ENCODE measurements at regions not wholly inside any gene's neighbourhood (a gene's known extent, or its start where the extent isn't known, plus 50 kb on each side); places are given as distances from the start of the nearest gene placed in this dataset.

DNA sequence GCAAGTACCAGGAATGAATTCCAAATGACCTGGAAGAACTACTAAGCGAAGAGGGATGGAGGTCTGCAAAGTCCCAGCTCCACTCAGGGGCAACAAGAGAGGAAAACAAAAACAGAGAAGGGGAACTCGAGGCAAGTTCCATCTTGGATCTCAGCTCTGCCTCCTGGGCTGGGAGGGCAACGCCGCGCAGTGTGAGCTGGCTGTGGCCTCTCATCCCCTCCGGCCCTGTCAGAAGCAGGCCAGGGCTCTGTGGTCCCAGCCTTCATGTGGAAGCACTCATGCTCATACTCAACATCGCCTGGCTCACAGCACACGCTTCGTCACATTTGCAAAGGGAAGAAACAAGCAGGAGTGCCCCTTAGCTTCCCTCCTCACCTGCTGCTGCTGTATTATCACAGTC is 627.9 kb upstream of the MGMT start:
- no peak overlapping the region for H3K9ac ChIP-seq
- H3K9me3 ChIP-seq (ENCODE audit: control insufficient read depth, low read length) = no peaks in the 10 kb centered on the region
- no peaks in the 10 kb centered on the region for H3K36me3 ChIP-seq (ENCODE audit: control insufficient read depth, insufficient read depth, low read length)
- H3K27ac ChIP-seq = no peak overlapping the region
- no peaks in the 10 kb centered on the region for H3K27me3 ChIP-seq (ENCODE audit: control insufficient read depth, insufficient read depth, low read length)
- no peak overlapping the region for H2AFZ ChIP-seq
- H3K79me2 ChIP-seq = no peaks in the 10 kb centered on the region
- no peaks in the 10 kb centered on the region for H3K4me1 ChIP-seq
- TF ChIP-seq, protein P1, sequence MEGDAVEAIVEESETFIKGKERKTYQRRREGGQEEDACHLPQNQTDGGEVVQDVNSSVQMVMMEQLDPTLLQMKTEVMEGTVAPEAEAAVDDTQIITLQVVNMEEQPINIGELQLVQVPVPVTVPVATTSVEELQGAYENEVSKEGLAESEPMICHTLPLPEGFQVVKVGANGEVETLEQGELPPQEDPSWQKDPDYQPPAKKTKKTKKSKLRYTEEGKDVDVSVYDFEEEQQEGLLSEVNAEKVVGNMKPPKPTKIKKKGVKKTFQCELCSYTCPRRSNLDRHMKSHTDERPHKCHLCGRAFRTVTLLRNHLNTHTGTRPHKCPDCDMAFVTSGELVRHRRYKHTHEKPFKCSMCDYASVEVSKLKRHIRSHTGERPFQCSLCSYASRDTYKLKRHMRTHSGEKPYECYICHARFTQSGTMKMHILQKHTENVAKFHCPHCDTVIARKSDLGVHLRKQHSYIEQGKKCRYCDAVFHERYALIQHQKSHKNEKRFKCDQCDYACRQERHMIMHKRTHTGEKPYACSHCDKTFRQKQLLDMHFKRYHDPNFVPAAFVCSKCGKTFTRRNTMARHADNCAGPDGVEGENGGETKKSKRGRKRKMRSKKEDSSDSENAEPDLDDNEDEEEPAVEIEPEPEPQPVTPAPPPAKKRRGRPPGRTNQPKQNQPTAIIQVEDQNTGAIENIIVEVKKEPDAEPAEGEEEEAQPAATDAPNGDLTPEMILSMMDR (IDR thresholded peaks at IDR 0.05) = no peak
- no peak overlapping the region for H3K4me3 ChIP-seq (ENCODE audit: low read depth, low read length)
- H3K4me2 ChIP-seq (ENCODE audit: low read length) = no peak overlapping the region

DNA sequence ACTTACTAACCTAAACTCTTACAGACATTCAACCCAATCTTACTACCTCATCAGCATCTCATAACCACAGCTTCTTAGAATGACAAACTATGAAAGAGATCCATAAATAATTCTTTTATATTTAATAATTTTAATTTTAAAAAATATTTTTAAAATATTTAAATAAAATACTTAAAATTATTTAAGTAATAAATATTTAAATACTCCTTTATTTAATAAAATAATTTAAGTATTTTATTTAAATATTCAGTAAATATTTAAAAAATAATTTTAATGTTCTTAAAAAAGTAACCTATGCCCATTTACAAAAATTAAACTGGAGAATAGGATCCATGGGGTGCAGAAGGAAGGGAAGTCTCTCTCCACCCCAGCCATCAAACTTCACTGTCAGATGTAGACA is 627.3 kb upstream of the MGMT start:
- Histone ChIP-seq H3K36me3 (ENCODE audit: control insufficient read depth, insufficient read depth, low read length) (no peaks in the 10 kb centered on the region), H3K4me1 (no peaks in the 10 kb centered on the region), H3K4me2 (ENCODE audit: low read length) (no peak overlapping the region), H3K79me2 (no peaks in the 10 kb centered on the region), H3K9me3 (ENCODE audit: control insufficient read depth, low read length) (no peaks in the 10 kb centered on the region), H3K27ac (no peak overlapping the region), H3K27me3 (ENCODE audit: control insufficient read depth, insufficient read depth, low read length) (no peaks in the 10 kb centered on the region), H2AFZ (no peak overlapping the region), H3K4me3 (ENCODE audit: low read depth, low read length) (no peak overlapping the region), H3K9ac (no peak overlapping the region)
- TF ChIP-seq, protein P1 (IDR thresholded peaks at IDR 0.05) = no peak

DNA sequence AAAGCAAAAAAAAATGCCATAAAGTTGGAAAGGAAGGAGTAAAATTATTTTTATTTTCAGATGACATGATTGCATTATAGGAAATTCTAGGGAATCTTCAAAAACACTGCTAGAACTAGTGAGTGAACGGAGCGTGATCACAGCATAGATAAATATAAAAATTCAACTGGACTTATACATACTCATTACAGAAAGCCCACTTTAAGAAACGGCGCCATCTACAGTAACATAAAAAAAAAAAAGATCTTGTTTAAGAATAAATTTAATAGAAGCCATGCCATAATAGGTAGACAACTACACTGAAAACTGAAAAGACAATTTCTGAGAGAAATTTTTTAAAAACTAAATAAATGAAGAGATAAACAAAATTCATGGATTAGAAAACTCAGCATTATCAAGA is 623.1 kb upstream of the MGMT start:
- Histone ChIP-seq H3K36me3 (ENCODE audit: control insufficient read depth, insufficient read depth, low read length) (no peaks in the 10 kb centered on the region), H3K4me2 (ENCODE audit: low read length) (no peak overlapping the region), H3K27ac (no peak overlapping the region), H3K79me2 (no peaks in the 10 kb centered on the region), H3K27me3 (ENCODE audit: control insufficient read depth, insufficient read depth, low read length) (no peaks in the 10 kb centered on the region), H3K9ac (no peak overlapping the region), H3K4me3 (ENCODE audit: low read depth, low read length) (no peak overlapping the region), H3K4me1 (no peaks in the 10 kb centered on the region), H3K9me3 (ENCODE audit: control insufficient read depth, low read length) (no peaks in the 10 kb centered on the region), H2AFZ (no peak overlapping the region)
- TF ChIP-seq, protein P1 (IDR thresholded peaks at IDR 0.05) = no peak

DNA sequence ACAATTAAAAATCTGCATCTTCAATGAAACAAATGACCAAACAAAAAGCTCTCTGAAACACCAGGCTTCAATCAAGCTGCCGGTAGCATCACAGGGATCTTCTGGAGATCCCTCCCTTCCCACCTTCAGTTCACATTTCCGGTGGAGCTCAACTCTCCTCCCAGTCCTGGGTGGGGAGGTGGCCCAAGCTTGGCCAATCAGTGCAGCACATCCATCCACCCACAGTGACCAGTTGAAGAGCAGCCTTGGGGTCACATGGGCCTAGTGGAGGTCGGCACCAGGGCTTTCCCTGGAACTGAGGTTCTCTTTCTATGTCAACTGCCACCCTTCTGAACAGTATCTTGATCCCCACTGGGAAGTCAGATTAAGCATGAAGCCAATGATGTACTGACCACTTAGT is 620.1 kb upstream of the MGMT start:
- TF ChIP-seq, protein P1 (IDR thresholded peaks at IDR 0.05) = no peak
- Histone ChIP-seq H2AFZ (no peak overlapping the region), H3K9ac (no peak overlapping the region), H3K27ac (no peak overlapping the region), H3K9me3 (ENCODE audit: control insufficient read depth, low read length) (no peaks in the 10 kb centered on the region), H3K4me3 (ENCODE audit: low read depth, low read length) (no peak overlapping the region), H3K4me1 (no peaks in the 10 kb centered on the region), H3K27me3 (ENCODE audit: control insufficient read depth, insufficient read depth, low read length) (no peaks in the 10 kb centered on the region), H3K4me2 (ENCODE audit: low read length) (no peak overlapping the region), H3K36me3 (ENCODE audit: control insufficient read depth, insufficient read depth, low read length) (no peaks in the 10 kb centered on the region), H3K79me2 (no peaks in the 10 kb centered on the region)

DNA sequence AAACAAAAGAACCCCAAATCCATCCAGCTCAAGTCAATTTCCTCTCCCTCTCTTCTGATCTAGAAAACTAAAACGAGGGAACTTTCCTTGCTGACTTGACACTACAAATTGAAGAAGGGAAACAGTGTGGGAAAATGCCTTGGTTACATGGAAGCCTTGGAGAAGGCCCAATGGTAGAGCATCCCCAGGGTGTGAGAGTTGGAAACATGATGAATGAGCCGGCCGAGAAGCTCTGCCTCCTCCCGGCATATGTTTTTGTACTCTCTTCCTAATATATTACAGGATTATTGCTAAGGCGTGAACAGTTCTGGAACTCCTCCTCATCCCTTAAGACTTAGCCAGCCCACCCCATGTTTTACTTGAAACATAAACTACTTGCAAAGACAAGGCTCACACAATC is 618.2 kb upstream of the MGMT start:
- Histone ChIP-seq H3K27ac (no peak overlapping the region), H3K27me3 (ENCODE audit: control insufficient read depth, insufficient read depth, low read length) (no peaks in the 10 kb centered on the region), H3K4me1 (no peaks in the 10 kb centered on the region), H3K9me3 (ENCODE audit: control insufficient read depth, low read length) (no peaks in the 10 kb centered on the region), H3K4me3 (ENCODE audit: low read depth, low read length) (no peak overlapping the region), H3K79me2 (no peaks in the 10 kb centered on the region), H3K4me2 (ENCODE audit: low read length) (no peak overlapping the region), H3K36me3 (ENCODE audit: control insufficient read depth, insufficient read depth, low read length) (no peaks in the 10 kb centered on the region), H2AFZ (no peak overlapping the region), H3K9ac (no peak overlapping the region)
- TF ChIP-seq, protein P1 (IDR thresholded peaks at IDR 0.05) = no peak

All from parathyroid adenoma (tissue), 2 donors.